ENCODE measurements at regions not wholly inside any gene's neighbourhood (a gene's known extent, or its start where the extent isn't known, plus 50 kb on each side); places are given as distances from the start of the nearest gene placed in this dataset.

- Histone ChIP-seq H3K27me3 (ENCODE audit: control insufficient read depth, extremely low read depth, insufficient read depth, low read length) (no peaks in the 10 kb centered on the region), H3K27ac (ENCODE audit: control insufficient read depth, insufficient read depth, low read length) (no peak overlapping the region), H3K36me3 (ENCODE audit: control insufficient read depth in 2 of 2, extremely low read depth in 1 of 2, insufficient read depth in 2 of 2, low read length in 2 of 2) (no peaks in the 10 kb centered on the region), H3K4me2 (ENCODE audit: control insufficient read depth, extremely low read depth, insufficient read depth, low read depth, low read length) (no peak overlapping the region), H3K9me3 (ENCODE audit: control insufficient read depth, low read depth, low read length) (no peaks in the 10 kb centered on the region), H3K9me1 (ENCODE audit: control insufficient read depth, extremely low read depth, insufficient read depth, low read length) (no peaks in the 10 kb centered on the region), H3K9ac (ENCODE audit: control insufficient read depth, extremely low read depth, insufficient read depth, low read length) (no peak overlapping the region), H2AFZ (ENCODE audit: control insufficient read depth, low read length) (no peak overlapping the region), H3K4me1 (ENCODE audit: control insufficient read depth, extremely low read depth, insufficient read depth, low read length) (no peaks in the 10 kb centered on the region), H3K4me3 (ENCODE audit: control insufficient read depth in 2 of 3, extremely low read depth in 1 of 3, insufficient read depth in 2 of 3, low read depth in 1 of 3, low read length in 3 of 3) (no peak overlapping the region), H4K20me1 (ENCODE audit: control insufficient read depth, extremely low read depth, insufficient read depth, low read length) (no peaks in the 10 kb centered on the region), H3K79me2 (ENCODE audit: control insufficient read depth, insufficient read depth, low read length) (no peaks in the 10 kb centered on the region)
- dilution Hi-C loops (cut with MboI; ENCODE audit: extremely low pct_ligation_motif_present, low sequenced_read_pairs) = no loop called here
- no peak for FAIRE-seq
- TF ChIP-seq EZH2 (IDR thresholded peaks at IDR 0.05; ENCODE audit: low read length) = no peak
- TF ChIP-seq, protein P1, sequence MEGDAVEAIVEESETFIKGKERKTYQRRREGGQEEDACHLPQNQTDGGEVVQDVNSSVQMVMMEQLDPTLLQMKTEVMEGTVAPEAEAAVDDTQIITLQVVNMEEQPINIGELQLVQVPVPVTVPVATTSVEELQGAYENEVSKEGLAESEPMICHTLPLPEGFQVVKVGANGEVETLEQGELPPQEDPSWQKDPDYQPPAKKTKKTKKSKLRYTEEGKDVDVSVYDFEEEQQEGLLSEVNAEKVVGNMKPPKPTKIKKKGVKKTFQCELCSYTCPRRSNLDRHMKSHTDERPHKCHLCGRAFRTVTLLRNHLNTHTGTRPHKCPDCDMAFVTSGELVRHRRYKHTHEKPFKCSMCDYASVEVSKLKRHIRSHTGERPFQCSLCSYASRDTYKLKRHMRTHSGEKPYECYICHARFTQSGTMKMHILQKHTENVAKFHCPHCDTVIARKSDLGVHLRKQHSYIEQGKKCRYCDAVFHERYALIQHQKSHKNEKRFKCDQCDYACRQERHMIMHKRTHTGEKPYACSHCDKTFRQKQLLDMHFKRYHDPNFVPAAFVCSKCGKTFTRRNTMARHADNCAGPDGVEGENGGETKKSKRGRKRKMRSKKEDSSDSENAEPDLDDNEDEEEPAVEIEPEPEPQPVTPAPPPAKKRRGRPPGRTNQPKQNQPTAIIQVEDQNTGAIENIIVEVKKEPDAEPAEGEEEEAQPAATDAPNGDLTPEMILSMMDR (optimal IDR thresholded peaks at IDR 0.05 in 1 of 3, IDR thresholded peaks at IDR 0.05 in 1 of 3, conservative IDR thresholded peaks at IDR 0.05 in 1 of 3; ENCODE audit: extremely low read depth in 1 of 3, insufficient read depth in 2 of 3, low read length in 3 of 3) = no peak
- no peak for DNase-seq (ENCODE audit: low read depth, low spot score)
Observed at GRCh38 chr2:234747833-234748559, 203.8 kb upstream of the SH3BP4 start.

DNA sequence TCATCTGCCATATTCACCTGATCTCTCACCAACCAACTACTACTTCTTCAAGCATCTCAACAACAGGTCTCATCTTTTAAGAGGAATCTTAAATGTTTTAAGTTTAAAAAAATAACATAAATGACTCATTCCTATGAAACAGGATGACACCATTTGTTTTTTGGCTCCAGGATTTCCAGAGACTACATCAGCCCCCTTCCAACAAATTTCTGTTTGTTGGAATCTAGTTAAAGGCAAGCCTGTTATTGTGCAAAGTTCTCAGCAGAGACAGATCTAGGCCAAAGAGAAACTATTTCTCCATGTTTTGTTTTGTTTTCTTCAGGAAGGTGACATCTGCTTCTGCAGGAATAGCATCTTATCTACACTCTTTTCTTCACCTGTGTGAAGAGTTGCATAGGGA is 204.8 kb upstream of the SH3BP4 start:
- Histone ChIP-seq H3K27me3 (ENCODE audit: control insufficient read depth, extremely low read depth, insufficient read depth, low read length) (no peaks in the 10 kb centered on the region), H3K9ac (ENCODE audit: control insufficient read depth, extremely low read depth, insufficient read depth, low read length) (no peak overlapping the region), H3K27ac (ENCODE audit: control insufficient read depth, insufficient read depth, low read length) (no peak overlapping the region), H3K9me3 (ENCODE audit: control insufficient read depth, low read depth, low read length) (no peaks in the 10 kb centered on the region), H3K4me2 (ENCODE audit: control insufficient read depth, extremely low read depth, insufficient read depth, low read depth, low read length) (no peak overlapping the region), H3K4me3 (ENCODE audit: control insufficient read depth in 2 of 3, extremely low read depth in 1 of 3, insufficient read depth in 2 of 3, low read depth in 1 of 3, low read length in 3 of 3) (no peak overlapping the region), H4K20me1 (ENCODE audit: control insufficient read depth, extremely low read depth, insufficient read depth, low read length) (no peaks in the 10 kb centered on the region), H3K79me2 (ENCODE audit: control insufficient read depth, insufficient read depth, low read length) (no peaks in the 10 kb centered on the region), H3K4me1 (ENCODE audit: control insufficient read depth, extremely low read depth, insufficient read depth, low read length) (no peaks in the 10 kb centered on the region), H3K9me1 (ENCODE audit: control insufficient read depth, extremely low read depth, insufficient read depth, low read length) (no peaks in the 10 kb centered on the region), H2AFZ (ENCODE audit: control insufficient read depth, low read length) (no peak overlapping the region), H3K36me3 (ENCODE audit: control insufficient read depth in 2 of 2, extremely low read depth in 1 of 2, insufficient read depth in 2 of 2, low read length in 2 of 2) (no peaks in the 10 kb centered on the region)
- no peak for TF ChIP-seq EZH2 (IDR thresholded peaks at IDR 0.05; ENCODE audit: low read length)
- dilution Hi-C loops (cut with MboI; ENCODE audit: extremely low pct_ligation_motif_present, low sequenced_read_pairs) = no loop called here
- DNase-seq (ENCODE audit: low read depth, low spot score) (no peak), FAIRE-seq (no peak)

DNA sequence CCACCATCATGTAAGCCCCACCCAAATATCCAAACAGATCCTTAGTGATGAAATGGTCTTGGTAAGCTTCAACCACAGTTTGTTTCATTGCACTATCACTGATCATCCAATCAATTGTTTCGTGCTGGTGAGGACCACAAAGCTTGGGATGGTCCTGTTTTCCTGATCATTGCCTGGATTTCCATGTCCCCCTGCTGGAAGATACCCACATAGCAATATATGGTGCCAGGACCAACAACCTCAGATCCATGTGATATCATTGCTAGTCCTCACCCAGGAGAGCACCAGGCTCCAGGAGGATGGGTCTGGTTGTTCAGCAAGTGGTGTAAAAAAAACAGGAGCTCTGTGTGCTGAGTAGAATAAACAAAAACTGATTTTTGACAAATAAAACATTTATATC is 206.5 kb upstream of the SH3BP4 start:
- no peaks in the 10 kb centered on the region for H3K79me2 ChIP-seq (ENCODE audit: control insufficient read depth, insufficient read depth, low read length)
- H3K4me3 ChIP-seq (ENCODE audit: control insufficient read depth in 2 of 3, extremely low read depth in 1 of 3, insufficient read depth in 2 of 3, low read depth in 1 of 3, low read length in 3 of 3) = no peak overlapping the region
- H3K27ac ChIP-seq (ENCODE audit: control insufficient read depth, insufficient read depth, low read length) = no peak overlapping the region
- no peaks in the 10 kb centered on the region for H3K27me3 ChIP-seq (ENCODE audit: control insufficient read depth, extremely low read depth, insufficient read depth, low read length)
- FAIRE-seq (no peak), DNase-seq (ENCODE audit: low read depth, low spot score) (no peak)
- dilution Hi-C loops (cut with MboI; ENCODE audit: extremely low pct_ligation_motif_present, low sequenced_read_pairs) = no loop called here
- H3K4me2 ChIP-seq (ENCODE audit: control insufficient read depth, extremely low read depth, insufficient read depth, low read depth, low read length) = no peak overlapping the region
- H3K4me1 ChIP-seq (ENCODE audit: control insufficient read depth, extremely low read depth, insufficient read depth, low read length) = no peaks in the 10 kb centered on the region
- H3K9me3 ChIP-seq (ENCODE audit: control insufficient read depth, low read depth, low read length) = no peaks in the 10 kb centered on the region
- no peak overlapping the region for H3K9ac ChIP-seq (ENCODE audit: control insufficient read depth, extremely low read depth, insufficient read depth, low read length)
- no peak overlapping the region for H2AFZ ChIP-seq (ENCODE audit: control insufficient read depth, low read length)
- H3K36me3 ChIP-seq (ENCODE audit: control insufficient read depth in 2 of 2, extremely low read depth in 1 of 2, insufficient read depth in 2 of 2, low read length in 2 of 2) = no peaks in the 10 kb centered on the region
- no peaks in the 10 kb centered on the region for H3K9me1 ChIP-seq (ENCODE audit: control insufficient read depth, extremely low read depth, insufficient read depth, low read length)
- TF ChIP-seq, protein P1 (optimal IDR thresholded peaks at IDR 0.05 in 1 of 3, IDR thresholded peaks at IDR 0.05 in 1 of 3, conservative IDR thresholded peaks at IDR 0.05 in 1 of 3; ENCODE audit: extremely low read depth in 1 of 3, insufficient read depth in 2 of 3, low read length in 3 of 3) = peak; percentile 12 to 39 (median 32)
- TF ChIP-seq EZH2 (IDR thresholded peaks at IDR 0.05; ENCODE audit: low read length) = no peak
- H4K20me1 ChIP-seq (ENCODE audit: control insufficient read depth, extremely low read depth, insufficient read depth, low read length) = no peaks in the 10 kb centered on the region

Data from keratinocyte (primary cell).